Upper lobe of left lung (tissue), 4 donors: ENCODE measurements at regions not wholly inside any gene's neighbourhood (a gene's known extent, or its start where the extent isn't known, plus 50 kb on each side); places are given as distances from the start of the nearest gene placed in this dataset.
"Not testable (repeated sequence)": the region's sequence is repeated elsewhere in the genome, so short reads cannot be mapped to it uniquely, and the experiment has no call there.

Experiments
- POLR2AphosphoS5 ChIP-seq, 2 donors: sonication (generic); formaldehyde crosslinking; IDR thresholded peaks; one replicate each; pipeline ENCODE4 v1.5.1; 2017; ENCODE audit warnings: antibody characterized with exemption in 2 of 2
- TF ChIP-seq, protein P1 (sequence below), 6 experiments: fragments of 450-650 bp in 4 of 6; fragments of 200-600 bp in 2 of 6; sonication (generic) in 2 of 6; IDR thresholded peaks; one replicate each; pipeline ENCODE4 v1.5.1; 2016 to 2019; ENCODE audit warnings: antibody characterized with exemption in 6 of 6

DNA sequence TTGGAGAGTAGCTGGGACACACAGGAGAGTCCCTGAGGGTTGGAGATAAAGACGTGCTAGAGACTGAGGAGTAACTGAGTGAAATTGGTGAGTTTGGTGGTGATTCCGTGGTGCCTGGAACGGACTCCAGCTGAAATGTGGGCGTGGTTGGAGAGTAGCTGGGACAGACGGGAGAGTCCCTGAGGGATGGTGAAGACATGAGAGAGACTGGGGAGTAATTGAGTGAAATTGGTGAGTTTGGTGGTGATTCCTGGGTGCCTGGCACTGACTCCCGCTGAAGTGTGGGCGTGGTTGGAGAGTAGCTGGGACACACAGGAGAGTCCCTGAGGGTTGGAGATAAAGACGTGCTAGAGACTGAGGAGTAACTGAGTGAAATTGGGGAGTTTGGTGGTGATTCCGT is 3712.5 kb upstream of the OR11H1 start:
- TF ChIP-seq, protein P1, sequence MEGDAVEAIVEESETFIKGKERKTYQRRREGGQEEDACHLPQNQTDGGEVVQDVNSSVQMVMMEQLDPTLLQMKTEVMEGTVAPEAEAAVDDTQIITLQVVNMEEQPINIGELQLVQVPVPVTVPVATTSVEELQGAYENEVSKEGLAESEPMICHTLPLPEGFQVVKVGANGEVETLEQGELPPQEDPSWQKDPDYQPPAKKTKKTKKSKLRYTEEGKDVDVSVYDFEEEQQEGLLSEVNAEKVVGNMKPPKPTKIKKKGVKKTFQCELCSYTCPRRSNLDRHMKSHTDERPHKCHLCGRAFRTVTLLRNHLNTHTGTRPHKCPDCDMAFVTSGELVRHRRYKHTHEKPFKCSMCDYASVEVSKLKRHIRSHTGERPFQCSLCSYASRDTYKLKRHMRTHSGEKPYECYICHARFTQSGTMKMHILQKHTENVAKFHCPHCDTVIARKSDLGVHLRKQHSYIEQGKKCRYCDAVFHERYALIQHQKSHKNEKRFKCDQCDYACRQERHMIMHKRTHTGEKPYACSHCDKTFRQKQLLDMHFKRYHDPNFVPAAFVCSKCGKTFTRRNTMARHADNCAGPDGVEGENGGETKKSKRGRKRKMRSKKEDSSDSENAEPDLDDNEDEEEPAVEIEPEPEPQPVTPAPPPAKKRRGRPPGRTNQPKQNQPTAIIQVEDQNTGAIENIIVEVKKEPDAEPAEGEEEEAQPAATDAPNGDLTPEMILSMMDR (IDR thresholded peaks at IDR 0.05): not testable (repeated sequence)
- TF ChIP-seq POLR2AphosphoS5 (IDR thresholded peaks at IDR 0.05): not testable (repeated sequence)
